HG02852 (cell line): ENCODE measurements at regions not wholly inside any gene's neighbourhood (a gene's known extent, or its start where the extent isn't known, plus 50 kb on each side); places are given as distances from the start of the nearest gene placed in this dataset.
"Not testable (repeated sequence)": the region's sequence is repeated elsewhere in the genome, so short reads cannot be mapped to it uniquely, and the experiment has no call there.

ENCODE experiments used
- ATAC-seq: cut with Tn5 transposase; IDR thresholded peaks from one replicate; pipeline ENCODE4 v1.9.1; 2021; ENCODE audit warnings: mild to moderate bottlenecking, moderate library complexity; ENCODE audit not compliant: unreplicated experiment

DNA sequence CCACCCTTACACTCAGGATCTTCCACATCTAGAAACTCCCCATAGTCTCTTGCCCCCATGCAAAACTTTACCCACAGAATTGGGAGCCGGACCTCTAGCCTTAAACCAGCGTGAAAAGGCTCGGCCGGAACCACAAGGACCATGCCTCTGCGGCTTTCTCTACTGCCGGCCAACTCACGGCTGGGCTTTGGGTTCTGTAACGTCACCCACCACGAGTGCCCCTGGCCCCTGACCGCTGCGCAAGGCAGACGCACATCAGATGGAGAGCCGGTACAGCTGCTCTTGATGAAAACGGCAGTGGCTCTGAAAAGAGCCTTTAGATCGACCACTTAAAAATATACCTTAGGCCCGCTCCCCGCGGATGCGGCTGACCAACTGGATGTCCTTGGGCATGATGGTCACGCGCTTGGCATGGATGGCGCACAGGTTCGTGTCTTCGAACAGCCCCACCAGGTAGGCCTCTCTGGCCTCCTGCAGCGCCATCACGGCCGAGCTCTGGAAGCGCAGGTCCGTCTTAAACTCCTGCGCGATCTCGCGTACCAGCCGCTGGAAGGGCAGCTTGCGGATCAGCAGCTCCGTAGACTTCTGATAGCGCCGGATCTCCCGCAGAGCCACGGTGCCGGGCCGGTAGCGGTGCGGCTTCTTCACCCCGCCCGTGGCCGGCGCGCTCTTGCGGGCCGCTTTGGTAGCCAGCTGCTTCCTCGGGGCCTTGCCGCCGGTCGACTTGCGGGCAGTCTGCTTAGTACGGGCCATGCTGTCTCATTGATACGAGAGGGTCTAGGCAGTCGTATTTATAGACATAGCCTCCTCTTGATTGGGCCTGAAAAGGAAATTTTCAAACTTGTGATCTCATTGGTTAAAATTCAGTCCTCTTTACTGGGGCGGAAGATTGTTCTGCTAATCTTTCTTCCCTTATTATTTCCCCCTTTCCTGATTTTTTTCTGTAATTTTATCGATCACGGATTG is 66.3 kb downstream of the FAM72C start:
- not testable (repeated sequence) for ATAC-seq

GRCh38 chr1:143904622-143904979 is 67.2 kb downstream of the FAM72C start:
- not testable (repeated sequence) for ATAC-seq

DNA sequence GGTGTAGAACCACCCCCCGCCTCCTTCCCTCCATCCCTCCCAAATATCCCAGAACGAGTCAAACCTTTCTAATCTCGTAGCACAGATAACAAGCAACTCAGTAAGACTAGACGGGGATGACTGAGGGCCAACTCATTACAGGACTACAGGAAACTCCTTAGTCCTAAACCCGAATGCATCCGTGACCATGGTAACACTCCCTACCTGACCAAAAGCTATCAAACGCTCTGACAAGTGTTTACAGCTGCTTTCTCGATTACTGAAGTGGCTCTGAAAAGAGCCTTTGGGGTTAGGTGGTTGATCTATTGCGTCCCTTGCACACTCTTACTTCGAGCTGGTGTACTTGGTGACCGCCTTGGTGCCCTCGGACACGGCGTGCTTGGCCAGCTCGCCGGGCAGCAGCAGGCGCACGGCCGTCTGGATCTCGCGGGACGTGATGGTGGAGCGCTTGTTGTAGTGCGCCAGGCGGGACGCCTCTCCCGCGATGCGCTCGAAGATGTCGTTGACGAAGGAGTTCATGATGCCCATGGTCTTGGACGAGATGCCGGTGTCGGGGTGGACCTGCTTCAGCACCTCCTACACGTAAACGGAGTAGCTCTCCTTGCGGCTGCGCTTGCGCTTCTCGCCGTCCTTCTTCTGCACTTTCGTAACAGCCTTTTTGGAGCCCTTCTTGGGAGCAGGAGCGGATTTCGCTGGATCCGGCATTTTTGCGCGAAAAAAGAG is 67.7 kb downstream of the FAM72C start:
- ATAC-seq = not testable (repeated sequence)

DNA sequence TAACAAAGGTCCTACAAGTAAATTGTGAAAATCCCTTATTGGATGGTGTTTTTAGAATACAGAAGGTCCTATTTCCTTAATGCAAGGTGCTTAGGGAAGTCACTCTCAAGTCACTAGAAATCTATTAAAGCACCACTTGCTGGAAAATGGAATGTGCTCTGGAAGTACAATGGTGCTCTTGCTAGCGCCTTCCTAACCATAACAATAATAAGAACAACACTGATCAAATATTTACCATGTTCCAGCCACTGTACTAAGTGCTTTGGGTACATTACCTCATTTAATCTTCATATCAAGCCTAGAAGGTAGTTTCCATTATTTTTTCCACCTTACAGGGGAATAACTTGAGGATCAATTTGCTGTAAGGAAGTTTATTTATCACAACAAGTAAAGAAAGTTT is 75.4 kb downstream of the FAM72C start:
- not testable (repeated sequence) for ATAC-seq

DNA sequence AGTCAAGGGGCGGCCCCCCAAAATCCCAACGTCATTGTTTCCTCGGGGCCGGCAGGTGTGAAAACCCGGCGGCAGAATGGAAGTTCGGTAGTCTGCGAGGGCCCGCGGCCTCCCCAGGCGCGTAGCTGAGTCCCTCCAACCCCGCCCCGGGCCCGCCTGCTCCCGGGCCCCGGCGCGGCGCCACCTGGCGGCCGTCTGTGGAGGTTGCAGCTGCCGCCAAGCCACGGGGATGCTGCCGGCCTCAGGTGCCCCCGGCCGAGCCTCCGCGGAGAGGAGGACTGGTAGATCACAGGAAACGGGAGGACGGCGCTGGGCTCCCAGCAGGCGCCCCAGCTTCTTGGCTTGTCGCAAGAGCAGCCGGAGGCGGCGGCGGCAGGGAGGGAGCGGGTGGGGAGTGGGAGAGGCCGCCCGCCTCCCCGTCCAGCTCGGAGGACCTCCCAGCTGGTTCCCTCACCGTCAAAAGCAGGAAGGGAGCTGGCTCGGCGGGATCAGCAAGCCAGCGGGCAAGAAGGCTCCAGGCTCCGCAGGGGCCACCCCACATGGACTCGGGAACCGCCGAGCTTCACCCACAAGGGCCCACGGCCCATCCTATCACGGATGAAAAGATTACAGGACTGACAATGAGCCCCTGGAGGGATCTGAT is 86.7 kb downstream of the FAM72C start:
- ATAC-seq = peak; percentile 95

DNA sequence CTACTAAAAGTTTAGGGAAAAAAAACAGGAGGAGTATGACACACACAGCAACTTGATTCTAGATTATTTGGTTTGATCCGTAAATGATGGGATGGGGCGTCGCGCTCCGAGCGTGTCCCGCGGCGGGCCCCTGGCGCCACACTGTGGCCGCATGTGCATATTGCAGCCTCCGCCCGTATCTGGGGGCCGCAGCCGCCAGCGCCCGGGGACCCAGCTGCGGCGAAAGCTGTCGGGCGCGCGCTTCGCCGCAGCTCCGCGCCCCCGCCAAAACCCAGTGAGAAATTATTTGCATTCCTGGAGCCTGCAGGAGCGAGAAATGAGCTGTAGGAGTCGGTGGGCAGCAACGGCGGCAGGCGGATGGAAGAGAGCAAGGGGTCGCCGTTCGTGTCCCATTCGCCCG is 87.3 kb downstream of the FAM72C start:
- ATAC-seq = peak; percentile 89

DNA sequence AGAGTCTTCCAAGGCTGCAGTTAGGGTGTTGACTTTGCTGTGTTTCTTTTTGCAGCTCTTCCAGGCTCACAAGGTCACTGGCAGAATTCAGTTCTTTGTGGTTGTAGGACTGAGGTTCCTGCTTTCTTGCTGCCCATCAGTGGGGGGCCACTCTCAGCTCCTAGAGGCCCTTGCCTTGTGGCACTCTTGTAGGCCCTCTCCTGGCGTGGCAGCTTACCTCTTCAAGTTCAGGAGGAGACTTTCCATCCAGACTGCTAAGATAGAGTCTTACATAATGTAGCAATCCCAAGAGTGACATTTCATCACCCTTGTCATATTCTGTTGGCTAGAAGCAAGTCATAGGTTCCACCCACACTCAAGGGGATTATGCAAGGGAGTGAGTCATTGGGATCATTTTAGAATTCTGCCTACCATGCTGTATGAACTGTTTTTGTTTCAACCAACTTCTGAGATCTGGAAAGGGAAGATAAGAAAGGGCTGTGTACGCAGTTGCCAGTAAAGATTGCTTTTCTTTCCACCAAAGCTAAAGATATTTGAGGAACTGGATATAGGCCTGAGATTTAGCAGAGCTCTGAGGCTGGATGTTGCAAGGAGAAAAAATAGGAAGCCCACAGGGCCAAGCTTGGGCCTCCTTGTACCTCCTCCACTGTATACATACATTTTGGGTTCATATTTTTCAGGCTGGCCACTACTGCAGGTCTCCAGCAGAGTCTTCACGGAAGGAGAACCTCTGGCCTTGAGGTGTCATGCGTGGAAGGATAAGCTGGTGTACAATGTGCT is 91.8 kb downstream of the FAM72C start:
- not testable (repeated sequence) for ATAC-seq

DNA sequence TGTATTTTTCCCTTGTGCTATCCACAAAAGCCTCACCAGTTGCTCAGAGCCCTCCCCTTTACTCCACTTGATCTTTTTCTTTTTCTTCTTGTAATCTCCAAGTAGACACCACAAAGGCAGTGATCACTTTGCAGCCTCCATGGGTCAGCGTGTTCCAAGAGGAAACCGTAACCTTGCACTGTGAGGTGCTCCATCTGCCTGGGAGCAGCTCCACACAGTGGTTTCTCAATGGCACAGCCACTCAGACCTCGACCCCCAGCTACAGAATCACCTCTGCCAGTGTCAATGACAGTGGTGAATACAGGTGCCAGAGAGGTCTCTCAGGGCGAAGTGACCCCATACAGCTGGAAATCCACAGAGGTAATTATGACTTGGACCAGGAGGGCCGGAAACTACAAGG is 95.8 kb downstream of the FAM72C start:
- not testable (repeated sequence) for ATAC-seq

GRCh38 chr1:143874625-143875024 is 97.2 kb downstream of the FAM72C start:
- not testable (repeated sequence) for ATAC-seq

GRCh38 chr1:143873650-143874049 is 98.1 kb downstream of the FAM72C start:
- not testable (repeated sequence) for ATAC-seq

DNA sequence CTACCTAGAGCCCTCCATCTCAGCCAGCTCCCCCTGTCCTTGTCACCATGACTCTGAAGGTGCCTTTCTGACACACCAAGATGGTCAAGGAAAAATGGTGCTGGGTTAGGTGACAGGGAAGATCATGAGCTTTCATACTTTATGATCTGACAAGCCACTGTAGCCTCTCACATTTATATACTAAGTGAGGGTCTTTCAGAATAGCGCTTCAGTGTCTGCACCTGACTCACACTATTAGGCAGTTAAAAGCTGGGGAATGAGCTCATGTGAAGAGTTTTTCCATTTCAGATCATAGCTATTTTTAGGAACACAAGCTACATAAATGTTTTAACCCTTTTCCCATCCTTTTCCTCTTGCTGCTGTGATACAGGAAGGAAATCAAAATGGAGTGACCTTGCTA is 101.4 kb downstream of the FAM72C start:
- ATAC-seq = not testable (repeated sequence)

- not testable (repeated sequence) for ATAC-seq
Observed at GRCh38 chr1:143867590-143868220, 104.1 kb downstream of the FAM72C start.

DNA sequence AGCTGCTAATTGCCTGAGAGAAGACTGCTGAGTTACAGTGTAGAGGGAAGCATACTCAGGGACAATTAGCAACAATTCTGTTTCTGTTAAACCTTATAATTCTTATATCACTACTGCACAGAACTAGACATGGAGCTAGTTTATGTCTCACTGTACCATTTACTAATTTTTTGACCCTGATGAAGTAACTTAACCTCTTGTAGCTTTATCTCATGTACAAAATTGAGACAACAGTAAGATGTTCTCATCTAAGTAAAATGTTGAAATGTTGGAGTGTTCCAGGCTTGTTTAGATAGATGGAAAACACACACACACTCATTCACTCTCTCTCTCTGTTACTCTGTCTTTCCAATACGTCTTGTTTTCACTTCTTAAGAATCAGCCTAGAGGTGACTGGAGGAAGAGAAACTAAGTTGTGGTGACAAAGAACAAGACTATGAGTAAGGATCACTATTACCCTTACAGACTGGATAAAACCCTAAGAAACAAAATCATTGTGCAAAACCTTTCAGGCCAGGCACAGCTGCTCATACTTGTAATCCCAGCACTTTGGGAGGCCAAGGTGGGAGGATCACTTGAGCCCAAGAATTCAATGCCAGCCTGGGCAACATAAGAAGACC is 107.8 kb downstream of the FAM72C start:
- peak; percentile 75 for ATAC-seq

DNA sequence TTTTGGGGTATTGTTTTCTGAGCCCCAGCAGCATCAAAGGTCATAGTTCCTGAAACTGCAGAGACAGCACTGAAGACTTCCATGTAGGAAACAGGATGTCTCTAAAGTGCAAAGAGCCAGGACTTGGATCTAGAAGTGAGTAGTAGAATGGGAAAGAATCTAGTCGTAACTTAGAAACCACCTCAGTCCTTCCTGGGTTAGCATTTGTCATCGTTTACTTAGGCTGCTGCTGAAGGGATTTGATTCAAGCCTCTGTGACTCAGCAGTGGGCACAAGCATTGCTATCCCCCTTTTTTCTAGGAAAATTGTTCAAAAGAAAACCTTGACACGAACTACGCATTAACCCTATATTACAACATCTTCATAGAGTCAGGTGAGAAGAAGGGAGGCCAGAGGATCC is 109.1 kb downstream of the FAM72C start:
- ATAC-seq = not testable (repeated sequence)

DNA sequence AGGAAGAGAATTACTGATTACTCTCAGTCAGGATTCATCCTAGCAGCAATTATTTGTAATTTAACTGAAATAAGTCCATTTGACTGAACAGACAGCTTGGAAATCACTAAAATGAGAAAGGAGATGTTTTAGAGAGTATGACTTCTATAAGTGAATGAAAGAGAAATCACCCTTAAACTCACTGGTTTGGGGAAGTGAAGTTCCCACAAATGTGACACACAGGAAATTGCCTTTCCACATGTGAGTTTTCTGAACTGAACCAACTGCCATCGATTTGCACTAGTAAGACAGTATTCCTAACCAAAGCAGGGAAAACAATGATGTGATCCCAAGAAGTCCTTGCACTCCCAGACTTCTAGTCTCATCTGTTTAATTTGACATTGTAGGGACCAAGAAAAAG is 110.5 kb downstream of the FAM72C start:
- ATAC-seq = not testable (repeated sequence)

GRCh38 chr1:143855867-143856266 is 115.9 kb downstream of the FAM72C start:
- ATAC-seq = not testable (repeated sequence)

GRCh38 chr1:143854069-143854468 is 117.7 kb downstream of the FAM72C start:
- not testable (repeated sequence) for ATAC-seq

DNA sequence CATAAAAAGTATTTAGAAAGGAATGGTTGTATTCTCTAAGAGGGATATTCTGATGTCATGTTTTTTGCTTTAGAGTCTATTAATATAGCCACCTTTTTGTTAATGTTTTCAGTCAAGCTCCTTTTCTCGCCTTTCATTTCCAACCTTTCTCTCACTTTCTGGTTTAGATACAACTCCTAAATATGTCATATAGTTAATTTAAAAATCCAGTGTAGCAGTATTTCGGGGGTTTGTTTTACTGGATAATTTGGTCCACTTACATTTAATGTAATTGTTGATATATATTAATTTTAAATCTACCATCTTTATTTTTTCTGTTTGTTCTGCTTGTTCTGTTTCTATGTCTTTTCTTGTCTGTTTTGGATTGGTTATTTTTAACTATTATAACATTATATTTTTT is 121.1 kb downstream of the FAM72C start:
- not testable (repeated sequence) for ATAC-seq

DNA sequence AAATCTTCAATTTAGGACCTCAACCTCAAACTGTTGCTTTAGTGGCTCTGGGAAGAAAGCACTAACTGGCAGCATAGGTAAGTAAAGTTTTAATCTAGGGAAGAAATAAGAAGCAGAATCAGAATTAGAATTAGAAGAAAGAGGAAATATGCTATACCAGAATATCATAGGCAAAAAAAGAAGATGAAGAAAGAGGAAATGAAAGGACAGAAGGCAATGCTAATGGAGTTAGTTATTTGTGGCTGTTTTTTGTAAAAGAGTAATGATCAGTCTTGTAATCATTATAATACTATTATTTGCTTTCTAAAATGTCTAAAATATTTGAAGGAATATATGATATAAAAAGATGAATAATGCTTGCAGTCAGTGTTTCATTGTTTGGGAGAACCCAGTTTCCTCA is 122.9 kb downstream of the FAM72C start:
- ATAC-seq = not testable (repeated sequence)

GRCh38 chr1:143845193-143845592 is 126.6 kb downstream of the FAM72C start:
- not testable (repeated sequence) for ATAC-seq
